ENCODE measurements at regions not wholly inside any gene's neighbourhood (a gene's known extent, or its start where the extent isn't known, plus 50 kb on each side); places are given as distances from the start of the nearest gene placed in this dataset.

- Histone ChIP-seq H3K9ac (ENCODE audit: low read depth, low read length) (no peak overlapping the region), H4K8ac (ENCODE audit: low read depth in 2 of 2, low read length in 2 of 2) (no peak overlapping the region), H2BK120ac (ENCODE audit: low read depth, low read length) (no peak overlapping the region), H3K18ac (ENCODE audit: low read depth, low read length) (no peak overlapping the region), H3K27me3 (ENCODE audit: control insufficient read depth, insufficient read depth, low read length) (no peaks in the 10 kb centered on the region), H3K27ac (ENCODE audit: insufficient read depth, low read length) (no peak overlapping the region), H4K5ac (ENCODE audit: low read depth, low read length) (no peak overlapping the region), H2BK5ac (ENCODE audit: low read depth, low read length, poor library complexity, severe bottlenecking) (no peak overlapping the region), H3K4me2 (ENCODE audit: low read depth, low read length) (no peak overlapping the region), H4K91ac (ENCODE audit: insufficient read depth, low read depth, low read length) (no peak overlapping the region), H4K20me1 (ENCODE audit: insufficient read depth, low read length) (no peaks in the 10 kb centered on the region), H3K9me1 (ENCODE audit: insufficient read depth, low read length) (no peaks in the 10 kb centered on the region), H3K4ac (ENCODE audit: low read depth, low read length) (no peak overlapping the region), H3K14ac (replicated peaks; ENCODE audit: low read depth, low read length) (no peak overlapping the region), H3K79me1 (ENCODE audit: low read depth in 1 of 2, low read length in 2 of 2) (no peaks in the 10 kb centered on the region), H2AK9ac (replicated peaks; ENCODE audit: low read depth, low read length, poor library complexity) (no peak overlapping the region), H2BK15ac (ENCODE audit: low read depth, low read length) (no peak overlapping the region), H2BK20ac (ENCODE audit: low read depth, low read length) (no peak overlapping the region), H2AK5ac (ENCODE audit: low read depth, low read length) (no peak overlapping the region), H3K36me3 (ENCODE audit: control insufficient read depth, insufficient read depth, low read length) (no peaks in the 10 kb centered on the region), H2AFZ (replicated peaks; ENCODE audit: low read length, poor library complexity) (no peak overlapping the region), H3K9me3 (ENCODE audit: control insufficient read depth, insufficient read depth, low read length) (no peaks in the 10 kb centered on the region), H3K4me3 (ENCODE audit: insufficient read depth, low read depth, low read length) (no peak overlapping the region), H3K4me1 (ENCODE audit: control insufficient read depth, insufficient read depth, low read length) (no peaks in the 10 kb centered on the region), H3K56ac (ENCODE audit: extremely low read depth, insufficient read depth, low read length) (no peak overlapping the region), H3K23ac (ENCODE audit: low read depth, low read length) (no peak overlapping the region)
- TF ChIP-seq CHD1 (IDR thresholded peaks at IDR 0.05; ENCODE audit: low read depth, low read length): no peak
- in situ Hi-C loops (cut with MboI; ENCODE audit: low sequenced_read_pairs) (no loop called here), intact Hi-C loops (cut with micrococcal nuclease) (no loop called here), dilution Hi-C loops (cut with HindIII; ENCODE audit: low sequenced_read_pairs, unreplicated experiment) (no loop called here)
- BruUV-seq (replicated peaks): no TSS peak
- ChIA-PET CTCF (no interaction called here), POLR2A (ENCODE audit: unreplicated experiment) (no interaction called here)
- WGBS, 2 experiments (ENCODE audit: extremely low coverage in 2 of 2, insufficient read length in 1 of 2): 77% methylated on average over 9 of the region's 17 CpGs; no CpG with 5 or more reads in 1 of the 2 experiments
- DNase-seq: no peak
- no peak for ATAC-seq (ENCODE audit: low read depth)
Observed at GRCh38 chr3:13221491-13222061, 148.3 kb upstream of the IQSEC1 start.
